Caco-2 (cell line): ENCODE measurements at regions not wholly inside any gene's neighbourhood (a gene's known extent, or its start where the extent isn't known, plus 50 kb on each side); places are given as distances from the start of the nearest gene placed in this dataset.

Experiments
- BruUV-seq: library from RNA; stranded (reverse); fragments of 400-500 nt; replicated peaks from 2 replicates; lab custom pipeline; 2021; lab: Mats Ljungman, UMichigan
- CTCF ChIA-PET: fragments of 300-600 bp; sonication (Branson Sonifier 250); formaldehyde crosslinking; loops from one replicate; lab custom pipeline; 2022; ENCODE audit warnings: antibody characterized with exemption; lab: Charles Lee
- POLR2A ChIA-PET: fragments of 300-600 bp; sonication (Branson Sonifier 250); formaldehyde crosslinking; loops from one replicate; lab custom pipeline; 2022; ENCODE audit warnings: antibody characterized with exemption; lab: Charles Lee
- DNase-seq, 2 experiments: peaks; one replicate each; pipeline versions ENCODE4 v3.0.0 to v3.0.0-alpha.2; 2020 to 2022
- H3K27me3 ChIP-seq: replicated peaks from 2 replicates; pipeline ENCODE4 v1.6.0; 2011; ENCODE audit warnings: low read length; ENCODE audit not compliant: control insufficient read depth, insufficient read depth
- H3K36me3 ChIP-seq: 2 replicates; pipeline ENCODE4 v1.5.1; 2011; ENCODE audit warnings: low read length; ENCODE audit not compliant: control insufficient read depth, insufficient read depth
- H3K4me1 ChIP-seq: fragments of 250-450 bp; sonication (Bioruptor Pico); 2 replicates; pipeline ENCODE4 v1.5.1; 2020; ENCODE audit warnings: mild to moderate bottlenecking
- H3K4me3 ChIP-seq: 2 replicates; pipeline ENCODE4 v1.5.1; 2011; ENCODE audit warnings: low read depth, mild to moderate bottlenecking, control low read depth, low read length
- H3K9me3 ChIP-seq: fragments of 250-450 bp; sonication (Bioruptor Pico); 2 replicates; pipeline ENCODE4 v1.5.1; 2020; ENCODE audit warnings: mild to moderate bottlenecking, moderate library complexity
- H3K27ac Mint-ChIP-seq: one replicate; pipeline ENCODE4 v1.8.0; 2022; ENCODE audit warnings: mixed read lengths; ENCODE audit not compliant: unreplicated experiment
- H3K27me3 Mint-ChIP-seq: one replicate; pipeline ENCODE4 v1.8.0; 2022; ENCODE audit warnings: mixed read lengths; ENCODE audit not compliant: insufficient read depth, unreplicated experiment
- H3K36me3 Mint-ChIP-seq: one replicate; pipeline ENCODE4 v1.8.0; 2022; ENCODE audit warnings: mild to moderate bottlenecking, mixed read lengths; ENCODE audit not compliant: insufficient read depth, unreplicated experiment
- H3K4me1 Mint-ChIP-seq: one replicate; pipeline ENCODE4 v1.8.0; 2022; ENCODE audit warnings: low read depth, mixed read lengths; ENCODE audit not compliant: unreplicated experiment
- H3K4me3 Mint-ChIP-seq: one replicate; pipeline ENCODE4 v1.8.0; 2022; ENCODE audit warnings: mild to moderate bottlenecking, moderate library complexity, mixed read lengths; ENCODE audit not compliant: unreplicated experiment
- H3K9me3 Mint-ChIP-seq: one replicate; pipeline ENCODE4 v1.8.0; 2022; ENCODE audit warnings: mixed read lengths; ENCODE audit not compliant: unreplicated experiment
- CTCF ChIP-seq, 2 experiments: fragments of 200-600 bp in 1 of 2; IDR thresholded peaks; 1 replicate in 1 of 2; 2 replicates in 1 of 2; pipeline versions ENCODE4 v1.5.1 to v1.8.0; 2011 to 2022; ENCODE audit warnings: antibody characterized with exemption in 1 of 2, control low read depth in 1 of 2, inconsistent platforms in 1 of 2, low read depth in 1 of 2, low read length in 1 of 2, mild to moderate bottlenecking in 1 of 2, moderate library complexity in 1 of 2; ENCODE audit not compliant: insufficient read depth in 1 of 2, severe bottlenecking in 1 of 2, unreplicated experiment in 1 of 2
- intact Hi-C: fragments of 100-400 bp; cut with micrococcal nuclease; formaldehyde crosslinking; loops from one replicate; pipeline ENCODE4 v1.10.0; 2022; ENCODE audit not compliant: unreplicated experiment

GRCh38 chr21:25304611-25305010 lies 302.7 kb downstream of the MRPL39 start:
- ChIA-PET CTCF (no interaction called here), POLR2A (no interaction called here)
- Histone ChIP-seq H3K9me3 (no peaks in the 10 kb centered on the region), H3K27me3 (no peaks in the 10 kb centered on the region), H3K36me3 (no peaks in the 10 kb centered on the region), H3K4me3 (no peak overlapping the region), H3K4me1 (no peaks in the 10 kb centered on the region)
- TF ChIP-seq CTCF (IDR thresholded peaks at IDR 0.05; ENCODE audit: insufficient read depth in 1 of 2, low read depth in 1 of 2, low read length in 1 of 2, severe bottlenecking in 1 of 2, unreplicated experiment in 1 of 2), result no peak
- Mint-ChIP-seq H3K27me3 (no peaks in the 10 kb centered on the region), H3K36me3 (no peaks in the 10 kb centered on the region), H3K4me3 (no peak overlapping the region), H3K4me1 (no peaks in the 10 kb centered on the region), H3K27ac (no peak overlapping the region), H3K9me3 (no peaks in the 10 kb centered on the region)
- DNase-seq, result no peak
- intact Hi-C loops, result no loop called here
- no TSS peak for BruUV-seq

- no peaks in the 10 kb centered on the region for H3K9me3 ChIP-seq
Measured at GRCh38 chr21:25300632-25301031, 306.6 kb downstream of the MRPL39 start.

GRCh38 chr21:25298512-25299491 lies 308.5 kb downstream of the MRPL39 start:
- intact Hi-C loops, result no loop called here
- Mint-ChIP-seq H3K4me1 (no peaks in the 10 kb centered on the region), H3K36me3 (no peaks in the 10 kb centered on the region), H3K27me3 (no peaks in the 10 kb centered on the region), H3K4me3 (no peak overlapping the region), H3K27ac (no peak overlapping the region), H3K9me3 (no peaks in the 10 kb centered on the region)
- H3K36me3 ChIP-seq, result no peaks in the 10 kb centered on the region
- H3K4me1 ChIP-seq, result no peaks in the 10 kb centered on the region
- BruUV-seq, result no TSS peak
- TF ChIP-seq CTCF (IDR thresholded peaks at IDR 0.05; ENCODE audit: insufficient read depth in 1 of 2, low read depth in 1 of 2, low read length in 1 of 2, severe bottlenecking in 1 of 2, unreplicated experiment in 1 of 2), result no peak
- H3K4me3 ChIP-seq, result no peak overlapping the region
- H3K27me3 ChIP-seq, result no peaks in the 10 kb centered on the region
- DNase-seq, result no peak
- no peaks in the 10 kb centered on the region for H3K9me3 ChIP-seq
- POLR2A ChIA-PET, result no interaction called here
- CTCF ChIA-PET, result no interaction called here

More at GRCh38 chr21:25300632-25301031, 306.6 kb downstream of the MRPL39 start:
- TF ChIP-seq CTCF (IDR thresholded peaks at IDR 0.05; ENCODE audit: insufficient read depth in 1 of 2, low read depth in 1 of 2, low read length in 1 of 2, severe bottlenecking in 1 of 2, unreplicated experiment in 1 of 2), result no peak
- intact Hi-C loops, result no loop called here
- no peak overlapping the region for H3K4me3 ChIP-seq
- no peaks in the 10 kb centered on the region for H3K36me3 Mint-ChIP-seq
- ChIA-PET CTCF (no interaction called here), POLR2A (no interaction called here)
- no peaks in the 10 kb centered on the region for H3K4me1 ChIP-seq
- BruUV-seq, result no TSS peak
- H3K9me3 Mint-ChIP-seq, result no peaks in the 10 kb centered on the region
- H3K27ac Mint-ChIP-seq, result no peak overlapping the region
- H3K36me3 ChIP-seq, result no peaks in the 10 kb centered on the region
- no peak overlapping the region for H3K4me3 Mint-ChIP-seq
- DNase-seq, result no peak
- no peaks in the 10 kb centered on the region for H3K27me3 ChIP-seq
- H3K27me3 Mint-ChIP-seq, result no peaks in the 10 kb centered on the region
- H3K4me1 Mint-ChIP-seq, result no peaks in the 10 kb centered on the region
